Stimulated activated CD8-positive, alpha-beta memory T cell treated with anti-CD3 and anti-CD28 coated beads, Interleukin-4, amount 100 ng/mL, for 24 hours (primary cell): ENCODE measurements at regions not wholly inside any gene's neighbourhood (a gene's known extent, or its start where the extent isn't known, plus 50 kb on each side); places are given as distances from the start of the nearest gene placed in this dataset.
"Not testable (repeated sequence)": the region's sequence is repeated elsewhere in the genome, so short reads cannot be mapped to it uniquely, and the experiment has no call there.

Experiments used
- DNase-seq: peaks from one replicate; pipeline ENCODE4 v3.0.0-alpha.2; 2020; ENCODE audit warnings: low read depth

DNA sequence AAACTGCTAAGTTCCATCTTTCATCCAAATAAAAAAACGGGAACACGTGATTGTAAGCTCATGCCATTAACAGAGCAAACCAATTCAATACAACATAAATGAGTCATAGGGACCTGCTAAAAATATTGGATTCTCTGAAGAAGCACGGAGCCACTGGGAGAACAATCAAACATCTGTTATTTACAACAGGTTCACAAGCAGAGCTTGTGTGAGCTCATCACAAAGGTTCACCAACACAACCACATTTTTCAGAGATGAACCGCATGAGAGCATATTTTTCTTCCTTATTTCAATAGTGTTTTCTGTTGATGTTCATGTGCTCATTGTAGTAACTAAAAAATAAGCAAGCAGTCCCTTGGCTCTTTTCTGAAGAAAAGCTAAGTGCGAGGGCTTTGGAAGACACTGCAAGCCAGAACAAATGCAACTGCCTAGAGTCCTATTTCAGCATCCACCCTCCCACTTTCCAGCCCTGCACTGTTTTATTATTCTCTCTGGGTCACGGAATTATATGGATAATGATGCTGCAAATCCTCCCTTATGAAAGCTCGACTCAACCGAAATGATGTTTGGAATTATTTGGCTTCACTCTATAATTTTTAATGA lies 545.8 kb downstream of the LIG4 start:
- DNase-seq: no peak

DNA sequence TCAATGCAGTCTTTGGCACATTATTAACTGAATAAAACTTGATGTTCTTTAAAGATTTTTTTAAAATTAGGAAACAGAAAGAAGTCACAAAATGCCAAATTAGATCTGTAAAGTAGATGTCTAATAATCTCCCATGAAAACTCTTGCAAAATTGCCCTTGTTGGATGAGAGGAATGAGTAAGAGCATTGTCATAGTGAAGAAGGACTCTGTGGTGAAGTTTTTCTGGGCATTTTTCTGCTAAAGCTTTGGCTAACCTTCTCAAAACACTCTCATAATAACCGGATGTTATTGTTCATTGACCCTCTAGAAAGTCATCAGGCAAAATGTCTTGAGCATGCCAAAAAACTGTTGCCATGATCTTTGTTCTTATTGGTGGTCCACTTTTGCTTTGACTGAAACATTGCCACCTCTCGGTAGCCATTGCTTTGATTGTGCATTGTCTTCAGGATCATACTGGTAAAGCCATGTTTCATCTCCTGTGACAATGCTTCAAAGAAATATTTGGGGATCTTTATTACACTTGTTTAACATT lies 549.3 kb downstream of the LIG4 start:
- no peak for DNase-seq

GRCh38 chr13:107650081-107650701 lies 565.1 kb downstream of the LIG4 start:
- peak; percentile 11 for DNase-seq

DNA sequence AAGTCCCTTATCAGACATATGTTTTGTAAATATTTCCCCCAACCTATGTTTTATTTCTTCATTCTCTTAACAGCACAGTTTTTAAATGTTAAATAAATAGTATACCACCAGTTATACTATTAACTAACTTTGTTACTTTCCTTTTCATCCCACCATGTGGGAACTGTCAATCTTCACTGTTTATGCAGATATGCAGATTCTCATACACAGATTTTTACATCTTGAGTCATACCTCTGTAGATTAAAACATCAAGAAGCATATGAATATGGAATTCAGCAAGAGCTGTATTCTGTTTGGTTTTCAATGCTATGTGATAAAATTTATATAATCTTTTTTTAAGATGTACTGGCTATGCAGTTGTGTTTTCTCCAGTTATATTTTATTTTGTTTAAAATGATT lies 566.3 kb downstream of the LIG4 start:
- DNase-seq: no peak

- DNase-seq: no peak
Observed at GRCh38 chr13:107644136-107644535, 571.2 kb downstream of the LIG4 start.

DNA sequence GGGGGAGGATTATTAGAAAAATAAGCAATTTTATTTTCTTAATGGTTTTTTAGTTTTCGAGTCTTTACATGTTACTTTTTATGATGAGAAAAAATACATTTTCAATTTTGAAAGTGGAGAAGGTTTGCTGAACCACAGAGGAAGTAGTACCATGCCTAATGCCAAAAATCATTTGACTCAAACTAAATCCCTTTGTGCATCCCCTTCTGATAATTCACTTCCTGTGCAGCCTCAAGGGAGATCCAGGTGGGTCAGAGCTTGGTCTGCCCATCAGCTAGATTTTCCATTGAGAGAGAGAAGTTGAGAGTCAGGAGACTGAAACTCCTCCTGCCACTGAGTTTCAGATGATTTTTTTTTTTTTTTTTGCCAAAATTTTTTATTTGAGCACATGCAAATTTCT lies 571.7 kb downstream of the LIG4 start:
- no peak for DNase-seq

- DNase-seq: no peak
Observed at GRCh38 chr13:107642831-107643230, 572.5 kb downstream of the LIG4 start.

DNA sequence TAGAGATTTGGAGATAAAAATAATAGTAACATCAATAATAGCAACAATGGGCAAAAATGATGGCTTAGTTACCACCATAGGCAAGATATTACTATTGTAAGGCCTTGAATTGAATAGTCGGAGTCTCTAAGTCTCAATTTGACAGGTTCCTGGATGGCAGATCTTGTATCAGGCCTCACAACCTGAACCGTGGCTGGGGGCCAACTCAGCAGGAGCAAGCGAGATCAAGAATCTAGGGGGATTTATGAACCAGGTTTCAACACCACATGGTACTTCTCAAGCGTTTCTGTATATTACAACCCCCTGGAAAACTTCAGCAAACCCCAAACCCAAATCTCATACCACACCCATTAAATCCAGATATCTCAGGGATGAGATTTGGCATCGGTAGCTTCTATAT lies 573.8 kb downstream of the LIG4 start:
- DNase-seq: no peak

- no peak for DNase-seq
Observed at GRCh38 chr13:107625648-107626047, 589.7 kb downstream of the LIG4 start.

DNA sequence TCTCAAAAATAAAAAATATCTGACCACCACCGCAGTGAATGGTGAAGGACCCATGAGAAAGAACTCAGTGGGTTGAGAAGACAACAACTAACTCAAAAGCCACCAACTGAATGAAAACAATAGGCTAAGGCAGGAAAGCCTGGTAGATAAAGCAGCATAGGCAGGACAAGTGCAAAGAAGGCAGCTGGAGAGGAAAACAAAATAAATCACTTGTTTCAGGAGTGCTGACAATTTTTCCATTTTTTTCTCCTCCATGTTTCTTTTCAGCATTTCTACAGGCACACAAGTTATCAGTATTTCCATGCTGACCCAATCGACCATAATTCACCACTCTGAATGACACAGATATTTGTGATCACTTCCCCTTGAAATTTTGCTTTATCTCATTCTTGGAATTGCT lies 597.8 kb downstream of the LIG4 start:
- DNase-seq: no peak

DNA sequence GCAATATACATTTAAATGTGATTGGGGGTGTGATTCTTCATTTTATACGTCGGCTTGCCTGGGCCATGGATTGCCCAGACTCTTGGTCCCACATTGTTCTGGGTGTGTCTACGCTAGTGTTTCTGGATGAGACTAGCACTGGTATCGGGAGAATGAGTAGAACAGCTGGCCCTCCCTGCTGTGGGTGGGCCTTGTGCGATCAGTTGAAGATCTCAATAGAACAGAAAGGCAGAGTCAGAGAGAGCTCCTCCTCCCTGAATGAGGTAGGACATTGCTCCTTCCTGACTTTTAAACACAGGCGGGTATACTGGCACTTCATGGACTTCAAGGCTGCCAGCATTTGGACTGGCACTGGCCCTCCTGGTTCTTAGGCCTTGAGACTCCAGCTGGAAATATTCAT lies 603.0 kb downstream of the LIG4 start:
- no peak for DNase-seq

- DNase-seq: no peak
Observed at GRCh38 chr13:107608736-107609135, 606.6 kb downstream of the LIG4 start.

- no peak for DNase-seq
Observed at GRCh38 chr13:107600971-107601370, 614.4 kb downstream of the LIG4 start.

GRCh38 chr13:107596306-107596705 lies 619.0 kb downstream of the LIG4 start:
- DNase-seq: not testable (repeated sequence)

DNA sequence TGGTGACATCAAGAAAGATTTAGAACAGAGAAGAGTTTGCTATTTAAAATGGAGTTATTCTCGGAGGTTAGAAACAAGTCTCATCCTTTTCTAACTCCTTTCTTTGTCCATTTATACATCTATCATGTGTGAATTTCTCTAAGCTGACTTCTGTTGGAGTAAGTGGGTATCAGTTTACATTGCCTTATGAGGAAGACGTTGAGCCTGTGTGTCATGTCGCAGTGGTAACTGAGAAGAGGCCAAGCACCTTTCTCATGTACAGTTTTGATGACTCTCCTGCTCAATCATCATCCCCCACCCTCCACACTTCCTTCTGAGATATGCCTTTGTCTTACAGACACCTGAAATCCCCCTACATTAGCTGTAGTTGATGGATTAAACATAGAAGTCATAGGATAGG lies 624.8 kb downstream of the LIG4 start:
- DNase-seq: no peak

- no peak for DNase-seq
Observed at GRCh38 chr13:107587681-107588080, 627.7 kb downstream of the LIG4 start.

GRCh38 chr13:107586216-107586615 lies 629.1 kb downstream of the LIG4 start:
- DNase-seq: no peak

DNA sequence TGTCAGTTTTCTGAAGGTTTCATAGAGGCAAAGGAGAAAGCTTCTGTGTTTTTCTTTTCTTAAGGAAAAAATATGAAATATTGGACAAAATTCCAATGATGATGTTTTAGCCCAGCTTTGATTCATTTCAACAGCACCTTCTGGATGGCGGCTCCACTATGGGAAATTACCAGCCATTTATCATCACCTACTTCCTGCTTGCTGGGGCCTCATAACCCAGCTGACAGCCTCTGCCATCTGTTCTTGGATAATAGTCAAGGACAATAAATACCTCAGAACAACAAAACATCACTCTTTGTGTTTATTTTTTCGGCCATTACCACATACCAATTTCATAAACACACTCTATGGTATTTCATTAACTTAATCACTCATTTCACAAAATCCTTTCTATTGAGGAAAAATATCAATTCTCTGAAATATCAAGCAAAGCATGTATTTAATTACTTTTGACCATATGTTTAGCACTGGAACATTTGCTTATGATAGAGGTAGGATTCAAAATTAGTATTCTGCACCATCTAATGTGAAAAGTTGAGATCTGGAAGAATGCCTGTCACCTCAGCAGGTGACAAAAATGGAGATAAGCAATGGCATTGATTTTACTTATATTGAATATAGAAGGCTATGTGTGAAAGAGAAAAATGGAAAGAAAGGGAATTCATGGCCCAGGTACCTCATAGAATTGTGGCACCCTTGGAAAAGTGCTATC lies 629.7 kb downstream of the LIG4 start:
- no peak for DNase-seq

DNA sequence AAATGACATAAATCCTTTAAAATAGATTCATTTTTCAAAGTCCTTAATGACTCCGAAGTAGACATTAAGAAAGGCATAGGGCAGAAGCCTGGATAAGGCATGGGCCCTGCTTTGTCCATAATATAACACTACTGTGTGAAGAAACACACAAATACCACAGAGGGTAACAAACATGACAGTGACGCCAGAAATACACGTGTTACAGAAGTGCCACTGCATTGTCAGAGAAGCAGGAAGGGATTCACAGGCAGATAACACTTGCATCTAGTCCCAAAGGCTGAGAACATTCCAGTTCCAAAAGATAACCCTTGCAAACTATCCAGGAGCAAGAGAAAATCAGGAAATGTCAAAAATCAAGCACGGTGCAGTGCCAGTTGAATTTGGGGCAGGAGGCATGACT lies 633.2 kb downstream of the LIG4 start:
- DNase-seq: no peak

- no peak for DNase-seq
Observed at GRCh38 chr13:107580741-107581412, 634.5 kb downstream of the LIG4 start.

DNA sequence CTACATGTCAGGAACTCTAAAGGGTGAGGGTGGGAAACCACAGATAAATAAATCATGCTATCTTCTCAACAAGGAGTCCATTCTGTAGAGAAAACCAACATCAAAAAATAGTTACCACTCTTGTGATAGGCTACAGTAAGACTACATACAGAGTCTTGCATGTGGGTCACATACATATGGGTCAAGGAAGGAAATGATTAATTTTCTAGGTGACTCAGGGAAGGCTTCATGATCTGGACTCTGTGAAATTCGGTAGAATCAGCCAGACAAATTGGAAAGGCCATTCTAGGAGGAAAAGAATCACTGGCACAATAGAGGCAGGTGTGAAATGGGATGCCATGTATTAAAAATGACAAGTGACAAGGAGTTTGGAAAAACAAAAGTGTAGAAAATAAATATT lies 638.9 kb downstream of the LIG4 start:
- DNase-seq: no peak

- DNase-seq: no peak
Observed at GRCh38 chr13:107574517-107575210, 640.7 kb downstream of the LIG4 start.
